GM12892 (cell line): ENCODE measurements at regions not wholly inside any gene's neighbourhood (a gene's known extent, or its start where the extent isn't known, plus 50 kb on each side); places are given as distances from the start of the nearest gene placed in this dataset.

Experiments used
- POLR2A ChIP-seq: IDR thresholded peaks from 2 replicates; pipeline ENCODE4 v1.6.1; 2011; ENCODE audit warnings: low read depth, low read length, control low read depth
- POLR2AphosphoS5 ChIP-seq: IDR thresholded peaks from 2 replicates; pipeline ENCODE4 v1.6.1; 2011; ENCODE audit warnings: low read depth, low read length, control low read depth
- TAF1 ChIP-seq: IDR thresholded peaks from 2 replicates; pipeline ENCODE4 v1.6.1; 2011; ENCODE audit warnings: low read depth, mild to moderate bottlenecking, control low read depth, low read length, borderline replicate concordance

- no peak for TF ChIP-seq TAF1
- no peak for TF ChIP-seq POLR2A
- TF ChIP-seq POLR2AphosphoS5, result no peak
Observed at GRCh38 chr2:7096726-7097352, 179.6 kb downstream of the RNF144A start.
